ENCODE measurements at regions not wholly inside any gene's neighbourhood (a gene's known extent, or its start where the extent isn't known, plus 50 kb on each side); places are given as distances from the start of the nearest gene placed in this dataset.

DNA sequence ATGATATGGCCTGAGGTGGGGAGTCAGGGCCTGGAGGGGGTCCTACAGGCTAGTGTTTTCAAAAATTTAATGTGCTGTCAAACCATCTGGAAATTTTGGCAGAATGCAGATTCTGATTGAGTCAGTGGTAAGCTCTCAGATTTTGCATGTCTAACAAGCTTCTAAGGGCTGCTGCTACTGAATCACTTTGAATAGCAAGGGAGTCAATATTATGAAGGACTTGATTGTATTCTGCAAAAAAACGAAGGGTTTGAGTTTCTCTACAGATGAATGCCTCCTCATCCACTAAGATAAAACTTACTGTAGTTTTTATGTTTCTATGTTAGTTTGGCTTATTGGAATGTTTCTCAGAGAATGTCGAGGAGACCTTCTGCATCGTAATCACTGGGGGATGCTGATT, 179.5 kb downstream of the TMEM38B start:
- TF ChIP-seq POLR2A (IDR thresholded peaks at IDR 0.05; ENCODE audit: low read length) (no peak), GATA1 (IDR thresholded peaks at IDR 0.05; ENCODE audit: low read depth, low read length) (no peak)
